Fibroblast of the aortic adventitia (primary cell): ENCODE measurements at regions not wholly inside any gene's neighbourhood (a gene's known extent, or its start where the extent isn't known, plus 50 kb on each side); places are given as distances from the start of the nearest gene placed in this dataset.
A peak's percentile ranks its signal among the peaks of the same experiment; 100 is the strongest.

Experiments
- DNase-seq: peaks from one replicate; pipeline ENCODE4 v3.0.0-alpha.2; 2010; ENCODE audit warnings: low read depth
- H3K4me3 ChIP-seq: 2 replicates; pipeline ENCODE4 v1.5.1; 2011; ENCODE audit warnings: low read depth, mild to moderate bottlenecking, control low read depth, low read length, moderate library complexity
- TF ChIP-seq, protein P1 (sequence below): IDR thresholded peaks from 2 replicates; pipeline ENCODE4 v1.5.1; 2011; ENCODE audit warnings: mild to moderate bottlenecking, low read length, control low read depth, inconsistent platforms; ENCODE audit not compliant: insufficient read depth

GRCh38 chr11:110974731-110975130, 262.5 kb upstream of the ARHGAP20 start:
- TF ChIP-seq, protein P1, sequence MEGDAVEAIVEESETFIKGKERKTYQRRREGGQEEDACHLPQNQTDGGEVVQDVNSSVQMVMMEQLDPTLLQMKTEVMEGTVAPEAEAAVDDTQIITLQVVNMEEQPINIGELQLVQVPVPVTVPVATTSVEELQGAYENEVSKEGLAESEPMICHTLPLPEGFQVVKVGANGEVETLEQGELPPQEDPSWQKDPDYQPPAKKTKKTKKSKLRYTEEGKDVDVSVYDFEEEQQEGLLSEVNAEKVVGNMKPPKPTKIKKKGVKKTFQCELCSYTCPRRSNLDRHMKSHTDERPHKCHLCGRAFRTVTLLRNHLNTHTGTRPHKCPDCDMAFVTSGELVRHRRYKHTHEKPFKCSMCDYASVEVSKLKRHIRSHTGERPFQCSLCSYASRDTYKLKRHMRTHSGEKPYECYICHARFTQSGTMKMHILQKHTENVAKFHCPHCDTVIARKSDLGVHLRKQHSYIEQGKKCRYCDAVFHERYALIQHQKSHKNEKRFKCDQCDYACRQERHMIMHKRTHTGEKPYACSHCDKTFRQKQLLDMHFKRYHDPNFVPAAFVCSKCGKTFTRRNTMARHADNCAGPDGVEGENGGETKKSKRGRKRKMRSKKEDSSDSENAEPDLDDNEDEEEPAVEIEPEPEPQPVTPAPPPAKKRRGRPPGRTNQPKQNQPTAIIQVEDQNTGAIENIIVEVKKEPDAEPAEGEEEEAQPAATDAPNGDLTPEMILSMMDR, result no peak
- no peak for DNase-seq
- no peak overlapping the region for H3K4me3 ChIP-seq

DNA sequence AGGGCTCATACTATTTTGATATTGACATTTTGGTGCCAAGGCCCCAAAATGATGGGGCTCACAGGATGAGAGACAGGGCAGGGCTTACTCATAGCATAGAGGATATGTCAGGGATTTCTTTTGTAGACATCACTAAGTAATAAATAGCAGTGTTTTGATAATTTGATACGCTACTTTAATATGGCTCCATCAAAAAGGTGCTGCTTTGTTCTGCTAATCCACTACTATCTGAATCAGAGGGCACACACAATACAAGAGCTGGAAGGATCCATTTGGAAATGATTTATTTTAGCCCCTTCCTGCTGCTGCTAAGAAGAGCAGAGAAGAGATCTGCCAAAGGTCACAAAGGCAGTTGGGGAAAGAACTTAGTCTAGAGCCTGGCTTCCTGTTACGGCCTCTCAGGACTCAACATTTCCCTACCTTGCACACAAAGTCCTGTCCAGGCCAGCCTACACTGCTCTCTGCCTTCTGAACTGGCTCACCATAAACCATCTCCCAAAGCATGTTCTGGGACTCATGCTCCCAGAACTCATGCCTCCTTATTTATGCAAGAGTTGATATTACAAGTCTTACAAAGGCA, 261.3 kb upstream of the ARHGAP20 start:
- DNase-seq, result no peak
- TF ChIP-seq, protein P1, result no peak
- no peak overlapping the region for H3K4me3 ChIP-seq

DNA sequence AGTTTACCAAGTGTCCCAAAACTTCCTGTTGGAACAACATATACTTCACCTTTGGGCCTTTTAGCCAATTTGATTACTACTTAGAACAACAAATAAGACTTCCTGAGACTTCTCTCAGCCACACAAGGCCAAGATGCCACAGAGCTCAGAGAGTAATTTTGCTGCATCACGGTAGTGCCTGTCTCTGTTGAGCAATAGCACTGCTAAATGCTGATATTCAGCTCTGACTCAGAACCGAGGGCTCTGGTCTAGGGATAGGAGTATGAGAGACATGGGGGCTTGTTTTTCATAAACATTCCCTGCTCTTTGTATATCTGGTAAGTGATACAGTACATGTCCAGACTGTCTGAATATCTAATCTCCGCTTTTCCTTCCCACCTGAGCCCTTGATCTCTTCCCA, 260.4 kb upstream of the ARHGAP20 start:
- TF ChIP-seq, protein P1, result no peak
- H3K4me3 ChIP-seq, result no peak overlapping the region
- DNase-seq, result peak; percentile 91

DNA sequence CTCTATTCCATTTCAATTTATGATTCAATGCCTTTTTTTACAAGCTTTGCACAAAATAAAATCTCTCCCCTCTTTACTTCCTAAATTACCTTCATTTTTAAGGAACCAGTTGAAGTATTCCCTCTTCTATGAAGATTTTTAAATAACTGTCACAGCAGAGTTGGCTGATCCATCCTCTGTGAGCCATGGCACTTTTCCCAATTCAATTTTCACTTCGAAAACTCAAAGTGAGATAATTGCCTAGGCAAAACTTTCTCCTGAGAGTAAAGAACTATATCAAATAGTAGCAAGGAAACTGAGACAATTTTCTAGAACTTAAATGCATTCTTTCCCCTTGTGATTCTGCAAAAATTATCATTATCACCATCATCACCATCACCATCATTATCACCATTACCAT, 259.9 kb upstream of the ARHGAP20 start:
- peak; percentile 10 for DNase-seq
- no peak overlapping the region for H3K4me3 ChIP-seq
- TF ChIP-seq, protein P1, result no peak

GRCh38 chr11:110971140-110971539, 258.9 kb upstream of the ARHGAP20 start:
- peak; percentile 62 for DNase-seq

GRCh38 chr11:110968348-110969062, 256.3 kb upstream of the ARHGAP20 start:
- no peak for DNase-seq
- no peak overlapping the region for H3K4me3 ChIP-seq
- TF ChIP-seq, protein P1, result no peak

More at GRCh38 chr11:110971140-110971539, 258.9 kb upstream of the ARHGAP20 start:
- TF ChIP-seq, protein P1, result no peak
- no peak overlapping the region for H3K4me3 ChIP-seq
